Skeletal muscle satellite cell (primary cell): ENCODE measurements at regions not wholly inside any gene's neighbourhood (a gene's known extent, or its start where the extent isn't known, plus 50 kb on each side); places are given as distances from the start of the nearest gene placed in this dataset.
A peak's percentile ranks its signal among the peaks of the same experiment; 100 is the strongest.

Source experiments
- H3K27me3 ChIP-seq: 2 replicates; pipeline ENCODE4 v1.7.0; 2013; ENCODE audit warnings: low read length; ENCODE audit not compliant: control insufficient read depth, insufficient read depth
- H3K36me3 ChIP-seq: 2 replicates; pipeline ENCODE4 v1.7.0; 2013; ENCODE audit warnings: mild to moderate bottlenecking, control low read depth, low read length; ENCODE audit not compliant: insufficient read depth
- H3K4me1 ChIP-seq: 2 replicates; pipeline ENCODE4 v1.7.0; 2013; ENCODE audit warnings: low read length; ENCODE audit not compliant: control insufficient read depth, insufficient read depth
- H3K4me2 ChIP-seq: 2 replicates; pipeline ENCODE4 v1.7.0; 2013; ENCODE audit warnings: mild to moderate bottlenecking, low read length
- H3K4me3 ChIP-seq: 2 replicates; pipeline ENCODE4 v1.7.0; 2013; ENCODE audit warnings: low read length
- H3K9ac ChIP-seq: 2 replicates; pipeline ENCODE4 v1.7.0; 2013; ENCODE audit warnings: mild to moderate bottlenecking, low read depth, low read length, moderate library complexity
- H3K9me3 ChIP-seq: replicated peaks from 2 replicates; pipeline ENCODE4 v1.7.0; 2013; ENCODE audit warnings: mild to moderate bottlenecking, control low read depth, low read length

- Histone ChIP-seq H3K36me3 (no peaks in the 10 kb centered on the region), H3K4me3 (no peak overlapping the region), H3K27me3 (no peaks in the 10 kb centered on the region), H3K9ac (no peak overlapping the region), H3K9me3 (peaks cover 4% of the 10 kb centered on the region), H3K4me2 (no peak overlapping the region), H3K4me1 (no peaks in the 10 kb centered on the region)
Observed at GRCh38 chrX:20545538-20545937, 278.8 kb upstream of the RPS6KA3 start.

GRCh38 chrX:20542072-20542471, 275.4 kb upstream of the RPS6KA3 start:
- no peaks in the 10 kb centered on the region for H3K27me3 ChIP-seq
- no peak overlapping the region for H3K4me2 ChIP-seq
- no peak overlapping the region for H3K4me3 ChIP-seq
- H3K9ac ChIP-seq = no peak overlapping the region
- H3K9me3 ChIP-seq = peaks cover 4% of the 10 kb centered on the region
- no peaks in the 10 kb centered on the region for H3K36me3 ChIP-seq
- H3K4me1 ChIP-seq = no peaks in the 10 kb centered on the region

DNA sequence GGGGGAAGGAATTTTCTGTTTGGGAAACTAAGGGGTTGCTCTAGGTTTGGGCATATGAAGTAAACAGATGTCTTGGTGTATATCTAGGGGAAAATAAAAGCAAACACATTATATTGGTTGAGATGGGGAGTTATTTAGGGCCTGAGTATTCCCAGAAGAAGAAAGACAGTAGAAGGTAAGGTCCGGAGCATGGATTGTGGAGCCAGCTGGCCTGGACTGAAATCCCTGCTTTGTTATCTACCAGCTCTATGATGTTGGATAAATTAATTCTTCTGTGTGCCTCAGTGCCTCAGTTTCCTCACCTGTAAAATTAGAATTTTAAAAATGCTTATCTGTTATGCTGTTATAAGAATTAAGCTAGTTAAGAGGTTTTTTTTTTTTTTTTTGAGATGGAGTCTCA, 272.3 kb upstream of the RPS6KA3 start:
- Histone ChIP-seq H3K9ac (no peak overlapping the region), H3K4me1 (no peaks in the 10 kb centered on the region), H3K4me2 (no peak overlapping the region), H3K36me3 (no peaks in the 10 kb centered on the region), H3K27me3 (peaks cover 7% of the 10 kb centered on the region), H3K9me3 (peaks cover 4% of the 10 kb centered on the region), H3K4me3 (no peak overlapping the region)

DNA sequence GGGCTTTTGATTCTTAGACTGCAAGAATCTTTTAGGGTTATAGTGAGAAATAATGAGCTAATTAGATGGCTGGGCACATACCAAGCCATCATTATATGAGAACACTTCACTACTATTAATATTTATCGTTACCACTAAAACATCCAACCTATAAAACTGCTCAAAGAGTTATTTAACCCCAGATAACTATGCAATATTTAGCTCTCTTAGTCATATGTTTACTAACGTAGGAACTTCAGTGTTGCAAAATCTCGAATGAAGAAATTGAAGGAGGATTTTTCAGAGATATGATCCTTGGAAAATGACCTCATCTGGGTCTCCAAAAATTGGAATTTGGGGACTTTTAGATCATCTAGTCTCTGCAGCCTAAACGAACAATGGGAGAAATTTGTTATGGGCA, 265.0 kb upstream of the RPS6KA3 start:
- Histone ChIP-seq H3K4me3 (no peak overlapping the region), H3K4me1 (no peaks in the 10 kb centered on the region), H3K36me3 (no peaks in the 10 kb centered on the region), H3K27me3 (peaks cover 13% of the 10 kb centered on the region), H3K9ac (no peak overlapping the region), H3K9me3 (no peaks in the 10 kb centered on the region), H3K4me2 (no peak overlapping the region)

- Histone ChIP-seq H3K9ac (peak overlapping the region; percentile 8), H3K4me1 (no peaks in the 10 kb centered on the region), H3K4me2 (peak overlapping the region; percentile 74), H3K36me3 (no peaks in the 10 kb centered on the region), H3K9me3 (no peaks in the 10 kb centered on the region), H3K27me3 (peaks cover 13% of the 10 kb centered on the region), H3K4me3 (peak overlapping the region; percentile 56)
Observed at GRCh38 chrX:20530406-20530921, 263.8 kb upstream of the RPS6KA3 start.

GRCh38 chrX:20529711-20530110, 263.0 kb upstream of the RPS6KA3 start:
- H3K27me3 ChIP-seq = peaks cover 11% of the 10 kb centered on the region
- H3K36me3 ChIP-seq = no peaks in the 10 kb centered on the region
- no peak overlapping the region for H3K4me3 ChIP-seq
- no peaks in the 10 kb centered on the region for H3K4me1 ChIP-seq
- no peaks in the 10 kb centered on the region for H3K9me3 ChIP-seq
- H3K4me2 ChIP-seq = no peak overlapping the region
- H3K9ac ChIP-seq = no peak overlapping the region

- no peaks in the 10 kb centered on the region for H3K9me3 ChIP-seq
- H3K4me1 ChIP-seq = no peaks in the 10 kb centered on the region
- H3K9ac ChIP-seq = no peak overlapping the region
- no peak overlapping the region for H3K4me3 ChIP-seq
- no peaks in the 10 kb centered on the region for H3K36me3 ChIP-seq
- no peak overlapping the region for H3K4me2 ChIP-seq
- H3K27me3 ChIP-seq = peaks cover 7% of the 10 kb centered on the region
Observed at GRCh38 chrX:20529301-20529700, 262.6 kb upstream of the RPS6KA3 start.

DNA sequence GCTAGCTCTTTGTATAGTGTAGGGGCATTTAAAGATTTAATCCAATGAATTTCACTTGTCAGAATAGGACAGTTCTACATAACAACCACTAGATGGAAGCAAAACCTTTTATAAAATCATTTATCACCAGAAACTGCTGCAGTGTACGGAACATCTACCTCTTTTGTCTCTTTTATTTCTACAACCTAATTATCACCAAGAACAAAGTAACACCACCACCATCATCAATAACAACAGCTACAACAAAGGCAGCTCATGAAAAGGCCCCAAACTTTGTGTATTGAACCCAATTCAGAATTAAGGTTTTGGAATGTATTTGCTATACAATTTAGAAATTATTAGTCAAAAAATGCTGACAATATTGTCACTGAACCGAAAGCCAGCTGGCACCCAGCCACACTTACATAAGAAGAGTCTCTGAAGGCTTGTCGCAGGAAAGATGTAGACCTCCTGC, 260.9 kb upstream of the RPS6KA3 start:
- no peak overlapping the region for H3K4me2 ChIP-seq
- no peaks in the 10 kb centered on the region for H3K4me1 ChIP-seq
- no peak overlapping the region for H3K9ac ChIP-seq
- H3K4me3 ChIP-seq = no peak overlapping the region
- no peaks in the 10 kb centered on the region for H3K9me3 ChIP-seq
- H3K36me3 ChIP-seq = no peaks in the 10 kb centered on the region
- H3K27me3 ChIP-seq = no peaks in the 10 kb centered on the region

GRCh38 chrX:20527041-20527440, 260.3 kb upstream of the RPS6KA3 start:
- no peaks in the 10 kb centered on the region for H3K4me1 ChIP-seq
- no peaks in the 10 kb centered on the region for H3K9me3 ChIP-seq
- no peaks in the 10 kb centered on the region for H3K36me3 ChIP-seq
- no peak overlapping the region for H3K4me2 ChIP-seq
- no peak overlapping the region for H3K9ac ChIP-seq
- H3K4me3 ChIP-seq = no peak overlapping the region
- no peaks in the 10 kb centered on the region for H3K27me3 ChIP-seq

DNA sequence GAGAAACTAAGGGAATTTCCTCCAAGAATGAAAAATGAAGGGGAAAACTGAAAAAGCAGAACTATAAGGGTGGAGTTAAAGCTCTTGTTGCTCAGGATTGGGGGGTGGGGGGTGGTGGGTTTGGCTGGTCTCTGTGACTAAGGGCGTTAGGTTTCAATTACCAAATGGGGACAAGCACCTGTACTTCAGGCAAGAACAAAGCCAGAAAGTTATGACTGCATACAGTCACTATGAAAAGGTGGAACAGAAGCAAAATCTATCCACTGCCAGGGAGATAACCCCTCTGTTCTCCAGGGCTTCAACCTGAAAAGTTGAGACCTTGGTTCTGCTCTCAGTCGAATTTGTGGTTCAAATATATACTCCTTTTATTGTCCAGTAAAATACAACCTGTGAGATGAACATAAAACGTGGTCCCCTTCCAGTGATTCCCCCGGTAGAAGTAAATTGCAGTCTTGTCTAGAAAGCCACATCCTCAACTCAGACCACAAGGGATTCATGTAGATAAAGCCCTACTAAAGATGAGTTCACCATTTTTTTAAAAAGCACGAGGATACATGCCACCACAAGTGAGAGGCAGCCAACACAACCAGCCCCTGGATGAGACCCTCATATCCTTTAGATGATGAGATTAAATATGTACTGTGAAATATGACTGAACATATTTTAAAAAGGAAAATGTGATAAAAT, 257.1 kb upstream of the RPS6KA3 start:
- H3K36me3 ChIP-seq = no peaks in the 10 kb centered on the region
- H3K4me2 ChIP-seq = no peak overlapping the region
- H3K9me3 ChIP-seq = no peaks in the 10 kb centered on the region
- H3K27me3 ChIP-seq = no peaks in the 10 kb centered on the region
- H3K9ac ChIP-seq = no peak overlapping the region
- no peak overlapping the region for H3K4me3 ChIP-seq
- H3K4me1 ChIP-seq = no peaks in the 10 kb centered on the region

DNA sequence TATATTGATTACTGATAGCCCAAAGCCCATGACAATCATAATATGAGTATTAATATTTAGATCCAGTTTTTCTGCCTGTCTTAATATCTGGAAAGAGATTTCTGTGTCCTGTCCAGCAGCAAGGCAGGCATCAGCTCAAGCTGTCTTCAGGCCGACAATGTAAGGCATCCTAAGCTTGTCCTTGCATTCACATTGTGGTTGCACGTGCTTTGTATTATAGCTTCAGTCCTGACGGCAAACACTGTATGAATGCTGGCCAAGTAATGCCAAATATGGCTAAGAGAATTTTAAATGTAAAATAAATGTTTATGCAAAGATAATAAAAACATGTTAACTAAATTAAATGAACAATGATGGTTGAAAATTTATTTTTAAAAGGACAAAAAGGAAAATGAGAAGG, 255.7 kb upstream of the RPS6KA3 start:
- H3K4me3 ChIP-seq = no peak overlapping the region
- H3K27me3 ChIP-seq = no peaks in the 10 kb centered on the region
- H3K36me3 ChIP-seq = no peaks in the 10 kb centered on the region

DNA sequence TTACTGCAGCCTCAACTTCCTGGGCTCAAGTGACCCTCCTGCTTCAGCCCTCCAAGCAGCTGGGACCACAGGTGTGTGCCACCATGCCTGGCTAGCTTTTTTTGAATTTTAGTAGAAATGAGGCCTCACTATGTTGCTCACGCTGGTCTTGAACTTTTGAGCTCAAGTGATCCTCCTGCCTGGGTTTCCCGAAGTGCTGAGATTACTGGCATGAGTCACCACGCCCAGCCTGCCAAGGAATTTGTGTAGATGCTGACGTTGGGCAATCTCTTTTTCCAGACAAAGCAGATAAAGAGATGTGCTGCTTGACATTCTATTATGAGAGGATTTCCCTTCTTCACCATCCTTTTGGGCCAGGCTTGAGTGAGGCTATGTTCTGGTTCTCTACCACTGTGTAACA, 254.5 kb upstream of the RPS6KA3 start:
- H3K9ac ChIP-seq = no peak overlapping the region
- H3K4me1 ChIP-seq = peaks cover 9% of the 10 kb centered on the region
- H3K27me3 ChIP-seq = no peaks in the 10 kb centered on the region
- no peaks in the 10 kb centered on the region for H3K36me3 ChIP-seq
- no peak overlapping the region for H3K4me3 ChIP-seq
- no peaks in the 10 kb centered on the region for H3K9me3 ChIP-seq
- H3K4me2 ChIP-seq = no peak overlapping the region

More for the DNA sequence above, 255.7 kb upstream of the RPS6KA3 start:
- H3K9me3 ChIP-seq = no peaks in the 10 kb centered on the region
- H3K9ac ChIP-seq = no peak overlapping the region
- no peak overlapping the region for H3K4me2 ChIP-seq
- H3K4me1 ChIP-seq = no peaks in the 10 kb centered on the region
